ENCODE measurements at regions not wholly inside any gene's neighbourhood (a gene's known extent, or its start where the extent isn't known, plus 50 kb on each side); places are given as distances from the start of the nearest gene placed in this dataset.

DNA sequence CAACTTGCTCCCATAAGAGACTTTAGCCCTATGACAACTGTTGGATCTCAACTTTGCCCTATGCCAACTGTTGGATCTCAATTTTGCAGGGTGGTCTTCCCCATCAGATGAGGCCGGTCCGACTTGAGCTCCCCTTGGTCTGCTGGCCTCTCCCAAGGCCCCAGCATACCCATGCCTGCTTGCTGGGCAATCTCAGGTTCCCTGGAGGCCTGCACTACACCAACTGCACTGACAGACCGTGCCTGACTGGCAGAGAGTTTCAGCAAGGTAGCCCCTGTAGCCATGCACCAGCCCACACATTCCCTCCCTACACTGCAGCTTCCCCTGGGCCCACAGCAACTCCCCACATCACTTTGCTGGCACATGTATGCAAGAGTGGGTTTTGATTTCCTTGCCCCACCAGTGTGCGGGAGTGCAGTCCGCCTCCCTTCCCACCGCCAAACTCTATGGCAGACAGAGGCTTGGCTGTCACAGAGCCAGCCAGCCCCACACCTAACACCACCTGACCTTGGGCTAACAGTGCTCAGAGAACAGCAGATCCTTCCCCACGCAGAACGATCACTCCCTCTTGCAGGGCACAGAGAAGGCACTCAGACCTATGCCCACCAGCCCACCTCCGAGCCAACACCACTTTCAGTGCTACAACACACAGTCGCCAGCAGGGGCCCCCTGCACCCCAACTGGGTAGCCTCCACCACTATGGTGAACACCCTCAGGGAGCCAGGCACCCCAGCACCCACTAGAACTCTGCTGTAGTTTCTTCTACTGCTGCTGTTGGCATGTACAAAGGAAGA is 279.9 kb upstream of the COX7C start:
- no peak for DNase-seq (ENCODE audit: low read depth, low spot score)
- CTCF ChIA-PET = no interaction called here
- no TSS peak for BruUV-seq (replicated peaks)
- no peaks in the 10 kb centered on the region for H3K9me3 ChIP-seq (ENCODE audit: control insufficient read depth, insufficient read depth, low read depth, low read length)
- in situ Hi-C loops (cut with HindIII; ENCODE audit: low pct_unique_long_range_greater_than_20kb, low sequenced_read_pairs) = no loop called here
- H3K27me3 ChIP-seq (ENCODE audit: control insufficient read depth, insufficient read depth, low read length) = no peaks in the 10 kb centered on the region
- no peaks in the 10 kb centered on the region for H3K36me3 ChIP-seq (ENCODE audit: control insufficient read depth, insufficient read depth, low read length)
- H3K27ac ChIP-seq (ENCODE audit: low read length) = no peak overlapping the region
- H3K4me3 ChIP-seq (ENCODE audit: low read depth in 2 of 2, low read length in 2 of 2) = no peak overlapping the region
- POLR2A ChIA-PET = no interaction called here
- ATAC-seq = no peak
- no peak for TF ChIP-seq SIN3A (IDR thresholded peaks at IDR 0.05; ENCODE audit: borderline replicate concordance, insufficient read depth, low read depth, low read length)
- no peak for TF ChIP-seq TCF7L2 (IDR thresholded peaks at IDR 0.05; ENCODE audit: low read depth, low read length)
- intact Hi-C loops (cut with micrococcal nuclease; ENCODE audit: unreplicated experiment) = no loop called here
- H3K4me1 ChIP-seq (ENCODE audit: control insufficient read depth, insufficient read depth, low read length) = no peaks in the 10 kb centered on the region

DNA sequence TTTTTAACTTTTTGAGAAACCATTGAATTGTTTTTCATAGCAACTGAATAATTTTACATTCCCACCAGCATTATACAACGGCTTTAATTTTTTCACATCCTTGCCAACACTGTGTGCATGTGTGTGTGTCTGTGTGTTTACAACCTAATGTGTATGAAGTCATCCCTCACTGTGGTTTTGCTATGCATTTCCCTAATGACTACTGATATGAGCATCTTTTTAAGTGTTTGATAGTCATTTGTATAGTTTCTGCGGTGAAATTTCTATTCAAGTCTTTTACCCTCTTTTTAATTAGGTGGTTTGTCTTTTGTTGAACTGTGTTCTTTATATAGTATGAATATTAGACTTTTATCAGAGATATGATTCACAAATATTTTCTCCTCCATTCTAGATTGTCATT is 263.1 kb upstream of the COX7C start:
- CTCF ChIA-PET = no interaction called here
- TF ChIP-seq SIN3A (IDR thresholded peaks at IDR 0.05; ENCODE audit: borderline replicate concordance, insufficient read depth, low read depth, low read length) (no peak), POLR2AphosphoS5 (IDR thresholded peaks at IDR 0.05; ENCODE audit: low read depth, low read length) (no peak), TCF7L2 (IDR thresholded peaks at IDR 0.05; ENCODE audit: low read depth, low read length) (no peak)
- TF ChIP-seq, protein P1, sequence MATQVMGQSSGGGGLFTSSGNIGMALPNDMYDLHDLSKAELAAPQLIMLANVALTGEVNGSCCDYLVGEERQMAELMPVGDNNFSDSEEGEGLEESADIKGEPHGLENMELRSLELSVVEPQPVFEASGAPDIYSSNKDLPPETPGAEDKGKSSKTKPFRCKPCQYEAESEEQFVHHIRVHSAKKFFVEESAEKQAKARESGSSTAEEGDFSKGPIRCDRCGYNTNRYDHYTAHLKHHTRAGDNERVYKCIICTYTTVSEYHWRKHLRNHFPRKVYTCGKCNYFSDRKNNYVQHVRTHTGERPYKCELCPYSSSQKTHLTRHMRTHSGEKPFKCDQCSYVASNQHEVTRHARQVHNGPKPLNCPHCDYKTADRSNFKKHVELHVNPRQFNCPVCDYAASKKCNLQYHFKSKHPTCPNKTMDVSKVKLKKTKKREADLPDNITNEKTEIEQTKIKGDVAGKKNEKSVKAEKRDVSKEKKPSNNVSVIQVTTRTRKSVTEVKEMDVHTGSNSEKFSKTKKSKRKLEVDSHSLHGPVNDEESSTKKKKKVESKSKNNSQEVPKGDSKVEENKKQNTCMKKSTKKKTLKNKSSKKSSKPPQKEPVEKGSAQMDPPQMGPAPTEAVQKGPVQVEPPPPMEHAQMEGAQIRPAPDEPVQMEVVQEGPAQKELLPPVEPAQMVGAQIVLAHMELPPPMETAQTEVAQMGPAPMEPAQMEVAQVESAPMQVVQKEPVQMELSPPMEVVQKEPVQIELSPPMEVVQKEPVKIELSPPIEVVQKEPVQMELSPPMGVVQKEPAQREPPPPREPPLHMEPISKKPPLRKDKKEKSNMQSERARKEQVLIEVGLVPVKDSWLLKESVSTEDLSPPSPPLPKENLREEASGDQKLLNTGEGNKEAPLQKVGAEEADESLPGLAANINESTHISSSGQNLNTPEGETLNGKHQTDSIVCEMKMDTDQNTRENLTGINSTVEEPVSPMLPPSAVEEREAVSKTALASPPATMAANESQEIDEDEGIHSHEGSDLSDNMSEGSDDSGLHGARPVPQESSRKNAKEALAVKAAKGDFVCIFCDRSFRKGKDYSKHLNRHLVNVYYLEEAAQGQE (IDR thresholded peaks at IDR 0.05; ENCODE audit: insufficient read depth in 1 of 2, low read depth in 2 of 2, low read length in 1 of 2) = no peak
- TF ChIP-seq, protein P2, sequence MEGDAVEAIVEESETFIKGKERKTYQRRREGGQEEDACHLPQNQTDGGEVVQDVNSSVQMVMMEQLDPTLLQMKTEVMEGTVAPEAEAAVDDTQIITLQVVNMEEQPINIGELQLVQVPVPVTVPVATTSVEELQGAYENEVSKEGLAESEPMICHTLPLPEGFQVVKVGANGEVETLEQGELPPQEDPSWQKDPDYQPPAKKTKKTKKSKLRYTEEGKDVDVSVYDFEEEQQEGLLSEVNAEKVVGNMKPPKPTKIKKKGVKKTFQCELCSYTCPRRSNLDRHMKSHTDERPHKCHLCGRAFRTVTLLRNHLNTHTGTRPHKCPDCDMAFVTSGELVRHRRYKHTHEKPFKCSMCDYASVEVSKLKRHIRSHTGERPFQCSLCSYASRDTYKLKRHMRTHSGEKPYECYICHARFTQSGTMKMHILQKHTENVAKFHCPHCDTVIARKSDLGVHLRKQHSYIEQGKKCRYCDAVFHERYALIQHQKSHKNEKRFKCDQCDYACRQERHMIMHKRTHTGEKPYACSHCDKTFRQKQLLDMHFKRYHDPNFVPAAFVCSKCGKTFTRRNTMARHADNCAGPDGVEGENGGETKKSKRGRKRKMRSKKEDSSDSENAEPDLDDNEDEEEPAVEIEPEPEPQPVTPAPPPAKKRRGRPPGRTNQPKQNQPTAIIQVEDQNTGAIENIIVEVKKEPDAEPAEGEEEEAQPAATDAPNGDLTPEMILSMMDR (IDR thresholded peaks at IDR 0.05) = no peak
- in situ Hi-C loops (cut with HindIII; ENCODE audit: low pct_unique_long_range_greater_than_20kb, low sequenced_read_pairs) = no loop called here
- no peak for DNase-seq (ENCODE audit: low read depth, low spot score)
- no peaks in the 10 kb centered on the region for H3K27me3 ChIP-seq (ENCODE audit: control insufficient read depth, insufficient read depth, low read length)
- BruUV-seq (replicated peaks) = no TSS peak
- ATAC-seq = no peak
- H3K27ac ChIP-seq (ENCODE audit: low read length) = no peak overlapping the region
- no peaks in the 10 kb centered on the region for H3K36me3 ChIP-seq (ENCODE audit: control insufficient read depth, insufficient read depth, low read length)
- no peak overlapping the region for H3K4me3 ChIP-seq (ENCODE audit: low read depth in 2 of 2, low read length in 2 of 2)
- POLR2A ChIA-PET = no interaction called here
- H3K4me1 ChIP-seq (ENCODE audit: control insufficient read depth, insufficient read depth, low read length) = no peaks in the 10 kb centered on the region
- intact Hi-C loops (cut with micrococcal nuclease; ENCODE audit: unreplicated experiment) = no loop called here
- no peaks in the 10 kb centered on the region for H3K9me3 ChIP-seq (ENCODE audit: control insufficient read depth, insufficient read depth, low read depth, low read length)

DNA sequence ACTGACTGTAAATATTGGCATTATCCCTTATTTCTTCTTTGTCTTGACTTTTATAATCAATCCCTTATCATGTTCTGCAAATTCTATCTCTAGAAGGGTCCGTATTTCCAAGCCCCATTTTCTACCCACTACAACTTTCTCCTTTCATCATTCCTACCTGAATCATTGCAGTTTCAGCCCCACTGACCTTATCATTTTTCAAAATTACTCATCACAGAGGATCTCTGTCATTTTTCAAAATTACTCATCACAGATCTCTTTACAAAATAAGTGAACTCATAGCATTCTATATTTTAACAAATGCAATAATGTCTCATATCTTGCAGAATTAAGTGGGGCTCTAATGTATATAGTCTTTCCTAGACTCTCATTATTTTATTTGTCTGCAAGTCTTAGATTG is 256.9 kb upstream of the COX7C start:
- ChIA-PET CTCF (no interaction called here), POLR2A (no interaction called here)
- H3K4me1 ChIP-seq (ENCODE audit: control insufficient read depth, insufficient read depth, low read length) = no peaks in the 10 kb centered on the region
- no peaks in the 10 kb centered on the region for H3K9me3 ChIP-seq (ENCODE audit: control insufficient read depth, insufficient read depth, low read depth, low read length)
- no TSS peak for BruUV-seq (replicated peaks)
- no peak for DNase-seq (ENCODE audit: low read depth, low spot score)
- no peaks in the 10 kb centered on the region for H3K36me3 ChIP-seq (ENCODE audit: control insufficient read depth, insufficient read depth, low read length)
- no peak overlapping the region for H3K27ac ChIP-seq (ENCODE audit: low read length)
- no peak for ATAC-seq
- TF ChIP-seq, protein P2 (IDR thresholded peaks at IDR 0.05) = no peak
- TF ChIP-seq POLR2AphosphoS5 (IDR thresholded peaks at IDR 0.05; ENCODE audit: low read depth, low read length) (no peak), SIN3A (IDR thresholded peaks at IDR 0.05; ENCODE audit: borderline replicate concordance, insufficient read depth, low read depth, low read length) (no peak), TCF7L2 (IDR thresholded peaks at IDR 0.05; ENCODE audit: low read depth, low read length) (no peak)
- TF ChIP-seq, protein P1 (IDR thresholded peaks at IDR 0.05; ENCODE audit: insufficient read depth in 1 of 2, low read depth in 2 of 2, low read length in 1 of 2) = no peak
- no peak overlapping the region for H3K4me3 ChIP-seq (ENCODE audit: low read depth in 2 of 2, low read length in 2 of 2)
- H3K27me3 ChIP-seq (ENCODE audit: control insufficient read depth, insufficient read depth, low read length) = no peaks in the 10 kb centered on the region
- in situ Hi-C loops (cut with HindIII; ENCODE audit: low pct_unique_long_range_greater_than_20kb, low sequenced_read_pairs) (no loop called here), intact Hi-C loops (cut with micrococcal nuclease; ENCODE audit: unreplicated experiment) (no loop called here)

All from Panc1 (cell line).